Chondrocyte (in vitro differentiated cells): ENCODE measurements at regions not wholly inside any gene's neighbourhood (a gene's known extent, or its start where the extent isn't known, plus 50 kb on each side); places are given as distances from the start of the nearest gene placed in this dataset.

ENCODE experiments used
- DNase-seq: peaks from one replicate; pipeline ENCODE4 v3.0.0; 2021; ENCODE audit warnings: mixed read lengths, low spot score
- H3K27ac Mint-ChIP-seq: one replicate; pipeline ENCODE4 v1.8.0; 2021; ENCODE audit warnings: mild to moderate bottlenecking, moderate library complexity, mixed read lengths; ENCODE audit not compliant: unreplicated experiment
- H3K27me3 Mint-ChIP-seq: 2 replicates; pipeline ENCODE4 v1.8.0; 2021; ENCODE audit warnings: low read depth, mixed read lengths
- H3K36me3 Mint-ChIP-seq: 2 replicates; pipeline ENCODE4 v1.8.0; 2021; ENCODE audit warnings: low read depth, mixed read lengths
- H3K4me1 Mint-ChIP-seq: 2 replicates; pipeline ENCODE4 v1.8.0; 2021; ENCODE audit warnings: low read depth, mild to moderate bottlenecking, mixed read lengths
- H3K4me3 Mint-ChIP-seq: one replicate; pipeline ENCODE4 v1.8.0; 2021; ENCODE audit warnings: mild to moderate bottlenecking, moderate library complexity, mixed read lengths; ENCODE audit not compliant: unreplicated experiment
- H3K9me3 Mint-ChIP-seq: 2 replicates; pipeline ENCODE4 v1.8.0; 2021; ENCODE audit warnings: low read depth, mixed read lengths
- TF ChIP-seq, protein P1 (sequence below): fragments of 200-600 bp; sonication (generic); IDR thresholded peaks from 2 replicates; pipeline ENCODE4 v1.5.0; 2021; ENCODE audit warnings: antibody characterized with exemption, mild to moderate bottlenecking, moderate library complexity

GRCh38 chr18:78208461-78208860 lies 771.2 kb upstream of the SALL3 start:
- H3K9me3 Mint-ChIP-seq = peaks cover 13% of the 10 kb centered on the region
- H3K4me3 Mint-ChIP-seq = no peak overlapping the region
- H3K4me1 Mint-ChIP-seq = no peaks in the 10 kb centered on the region
- no peaks in the 10 kb centered on the region for H3K36me3 Mint-ChIP-seq
- no peak for DNase-seq
- no peaks in the 10 kb centered on the region for H3K27me3 Mint-ChIP-seq
- H3K27ac Mint-ChIP-seq = no peak overlapping the region
- TF ChIP-seq, protein P1, sequence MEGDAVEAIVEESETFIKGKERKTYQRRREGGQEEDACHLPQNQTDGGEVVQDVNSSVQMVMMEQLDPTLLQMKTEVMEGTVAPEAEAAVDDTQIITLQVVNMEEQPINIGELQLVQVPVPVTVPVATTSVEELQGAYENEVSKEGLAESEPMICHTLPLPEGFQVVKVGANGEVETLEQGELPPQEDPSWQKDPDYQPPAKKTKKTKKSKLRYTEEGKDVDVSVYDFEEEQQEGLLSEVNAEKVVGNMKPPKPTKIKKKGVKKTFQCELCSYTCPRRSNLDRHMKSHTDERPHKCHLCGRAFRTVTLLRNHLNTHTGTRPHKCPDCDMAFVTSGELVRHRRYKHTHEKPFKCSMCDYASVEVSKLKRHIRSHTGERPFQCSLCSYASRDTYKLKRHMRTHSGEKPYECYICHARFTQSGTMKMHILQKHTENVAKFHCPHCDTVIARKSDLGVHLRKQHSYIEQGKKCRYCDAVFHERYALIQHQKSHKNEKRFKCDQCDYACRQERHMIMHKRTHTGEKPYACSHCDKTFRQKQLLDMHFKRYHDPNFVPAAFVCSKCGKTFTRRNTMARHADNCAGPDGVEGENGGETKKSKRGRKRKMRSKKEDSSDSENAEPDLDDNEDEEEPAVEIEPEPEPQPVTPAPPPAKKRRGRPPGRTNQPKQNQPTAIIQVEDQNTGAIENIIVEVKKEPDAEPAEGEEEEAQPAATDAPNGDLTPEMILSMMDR = no peak

DNA sequence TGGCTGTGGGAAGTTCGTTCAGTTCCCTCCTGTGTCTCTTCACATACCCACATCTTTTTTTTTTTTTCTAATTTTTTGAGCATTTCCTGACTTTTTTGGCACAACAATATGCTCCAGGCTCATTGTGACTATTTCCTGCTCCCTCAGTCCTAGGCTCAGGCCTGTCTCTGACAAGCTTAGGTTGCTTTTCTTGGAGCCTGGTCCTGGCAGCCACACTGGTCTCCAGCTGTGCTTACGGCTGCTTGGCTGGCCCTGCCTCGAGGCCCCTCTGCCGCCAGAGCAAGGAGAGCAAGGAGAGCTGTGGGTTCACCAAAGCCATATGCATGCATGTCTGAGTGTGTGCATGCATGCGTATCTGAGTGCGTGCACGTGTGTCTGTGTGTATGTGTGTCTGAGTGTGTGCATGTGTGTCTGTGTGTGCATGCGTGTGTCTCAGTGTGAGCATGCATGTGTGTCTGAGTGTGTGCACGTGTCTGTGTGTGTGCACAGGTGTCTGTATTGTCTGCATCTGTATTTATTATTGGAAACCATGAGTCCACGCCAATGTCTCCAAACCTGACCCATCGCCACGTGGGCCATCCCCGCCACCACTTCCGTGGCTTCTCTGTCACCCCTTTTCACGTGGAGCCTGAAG lies 766.1 kb upstream of the SALL3 start:
- H3K4me3 Mint-ChIP-seq = no peak overlapping the region
- H3K27me3 Mint-ChIP-seq = no peaks in the 10 kb centered on the region
- TF ChIP-seq, protein P1 = no peak
- H3K9me3 Mint-ChIP-seq = peaks cover 19% of the 10 kb centered on the region
- no peak for DNase-seq
- no peaks in the 10 kb centered on the region for H3K36me3 Mint-ChIP-seq
- no peaks in the 10 kb centered on the region for H3K4me1 Mint-ChIP-seq
- no peak overlapping the region for H3K27ac Mint-ChIP-seq

GRCh38 chr18:78221496-78221895 lies 758.1 kb upstream of the SALL3 start:
- H3K4me3 Mint-ChIP-seq = no peak overlapping the region
- no peaks in the 10 kb centered on the region for H3K36me3 Mint-ChIP-seq
- no peak overlapping the region for H3K27ac Mint-ChIP-seq
- no peaks in the 10 kb centered on the region for H3K4me1 Mint-ChIP-seq
- TF ChIP-seq, protein P1 = no peak
- no peak for DNase-seq
- H3K9me3 Mint-ChIP-seq = peaks cover 16% of the 10 kb centered on the region
- no peaks in the 10 kb centered on the region for H3K27me3 Mint-ChIP-seq

DNA sequence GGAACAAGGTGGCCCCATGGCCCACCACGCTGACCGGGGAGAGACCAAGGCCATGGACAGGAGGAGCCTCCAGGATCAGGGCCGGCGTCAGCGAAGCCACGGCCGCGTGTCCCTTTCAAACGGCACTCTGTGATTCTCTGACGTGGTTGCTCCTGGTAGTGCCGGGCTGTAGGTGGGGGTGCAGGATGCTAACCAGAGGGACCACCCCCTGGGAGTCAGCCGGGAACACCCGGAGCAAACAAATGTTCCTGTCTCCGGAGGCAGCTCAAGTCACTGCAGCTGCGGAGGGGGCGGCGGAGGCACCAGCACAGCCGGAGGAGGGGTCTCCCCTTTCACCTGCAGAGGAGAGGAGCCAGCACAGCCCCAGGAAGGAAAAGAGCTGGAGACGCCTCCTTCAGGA lies 750.6 kb upstream of the SALL3 start:
- no peaks in the 10 kb centered on the region for H3K4me1 Mint-ChIP-seq
- H3K27ac Mint-ChIP-seq = no peak overlapping the region
- H3K4me3 Mint-ChIP-seq = no peak overlapping the region
- H3K27me3 Mint-ChIP-seq = no peaks in the 10 kb centered on the region
- H3K36me3 Mint-ChIP-seq = no peaks in the 10 kb centered on the region
- TF ChIP-seq, protein P1 = no peak
- DNase-seq = no peak
- H3K9me3 Mint-ChIP-seq = peaks cover 3% of the 10 kb centered on the region

DNA sequence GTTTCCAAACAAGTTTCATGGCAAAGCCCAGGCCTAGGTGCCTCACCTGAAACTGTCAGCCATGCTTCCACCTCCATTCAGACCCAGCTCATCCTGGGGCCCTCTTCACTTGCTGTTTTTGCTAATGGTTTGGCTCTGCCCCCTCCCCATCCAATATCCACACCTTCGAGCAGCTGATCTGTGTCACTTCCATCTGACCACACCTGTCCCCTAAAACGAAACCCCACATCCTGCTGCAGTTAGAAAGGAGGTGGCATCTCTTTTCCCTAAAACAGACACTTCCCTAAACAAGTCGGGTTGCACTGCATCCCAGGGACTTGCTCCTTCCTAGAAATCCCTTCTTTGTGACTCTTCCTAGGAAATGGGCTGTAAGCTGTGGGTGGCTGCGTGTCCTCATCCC lies 748.7 kb upstream of the SALL3 start:
- H3K9me3 Mint-ChIP-seq = peaks cover 3% of the 10 kb centered on the region
- no peaks in the 10 kb centered on the region for H3K27me3 Mint-ChIP-seq
- no peak overlapping the region for H3K27ac Mint-ChIP-seq

More for the DNA sequence above, 748.7 kb upstream of the SALL3 start:
- no peak for DNase-seq
- H3K4me1 Mint-ChIP-seq = no peaks in the 10 kb centered on the region
- H3K4me3 Mint-ChIP-seq = no peak overlapping the region
- TF ChIP-seq, protein P1 = no peak
- H3K36me3 Mint-ChIP-seq = no peaks in the 10 kb centered on the region
